Coronary artery (tissue), 2 donors: ENCODE measurements at regions not wholly inside any gene's neighbourhood (a gene's known extent, or its start where the extent isn't known, plus 50 kb on each side); places are given as distances from the start of the nearest gene placed in this dataset.
"Not testable (repeated sequence)": the region's sequence is repeated elsewhere in the genome, so short reads cannot be mapped to it uniquely, and the experiment has no call there.

Experiments used
- DNase-seq: peaks from one replicate; pipeline ENCODE4 v3.0.0-alpha.2; 2017; ENCODE audit warnings: low spot score
- H3K27ac ChIP-seq, 2 donors: fragments of 200-600 bp; sonication (generic); one replicate each; pipeline ENCODE4 v1.5.1; 2016 to 2019
- H3K4me3 ChIP-seq: fragments of 200-600 bp; sonication (generic); 2 replicates; pipeline ENCODE4 v1.5.1; 2016; ENCODE audit warnings: mild to moderate bottlenecking, moderate library complexity
- TF ChIP-seq, protein P1 (sequence below): fragments of 200-600 bp; sonication (generic); IDR thresholded peaks from one replicate; pipeline ENCODE4 v1.5.1; 2019; ENCODE audit warnings: antibody characterized with exemption

DNA sequence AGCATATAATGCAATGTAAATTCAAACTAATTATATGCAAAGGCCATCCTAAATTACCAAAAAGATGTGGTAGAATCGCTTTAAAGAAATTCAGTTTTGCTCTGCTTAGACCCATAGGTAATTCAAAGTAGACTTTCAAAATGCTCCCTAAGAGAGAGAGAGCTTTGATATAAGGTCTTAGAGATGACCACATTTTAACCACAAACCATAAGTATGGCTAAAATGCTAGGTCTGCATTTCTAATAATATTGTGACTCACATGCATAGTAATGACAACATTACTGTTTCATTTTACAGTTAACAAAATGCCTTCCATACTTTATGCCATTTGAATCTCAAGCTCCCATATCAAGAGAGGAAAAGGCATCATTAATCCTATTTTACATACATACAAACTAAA is 144.5 kb downstream of the RAD51AP2 start:
- TF ChIP-seq, protein P1, sequence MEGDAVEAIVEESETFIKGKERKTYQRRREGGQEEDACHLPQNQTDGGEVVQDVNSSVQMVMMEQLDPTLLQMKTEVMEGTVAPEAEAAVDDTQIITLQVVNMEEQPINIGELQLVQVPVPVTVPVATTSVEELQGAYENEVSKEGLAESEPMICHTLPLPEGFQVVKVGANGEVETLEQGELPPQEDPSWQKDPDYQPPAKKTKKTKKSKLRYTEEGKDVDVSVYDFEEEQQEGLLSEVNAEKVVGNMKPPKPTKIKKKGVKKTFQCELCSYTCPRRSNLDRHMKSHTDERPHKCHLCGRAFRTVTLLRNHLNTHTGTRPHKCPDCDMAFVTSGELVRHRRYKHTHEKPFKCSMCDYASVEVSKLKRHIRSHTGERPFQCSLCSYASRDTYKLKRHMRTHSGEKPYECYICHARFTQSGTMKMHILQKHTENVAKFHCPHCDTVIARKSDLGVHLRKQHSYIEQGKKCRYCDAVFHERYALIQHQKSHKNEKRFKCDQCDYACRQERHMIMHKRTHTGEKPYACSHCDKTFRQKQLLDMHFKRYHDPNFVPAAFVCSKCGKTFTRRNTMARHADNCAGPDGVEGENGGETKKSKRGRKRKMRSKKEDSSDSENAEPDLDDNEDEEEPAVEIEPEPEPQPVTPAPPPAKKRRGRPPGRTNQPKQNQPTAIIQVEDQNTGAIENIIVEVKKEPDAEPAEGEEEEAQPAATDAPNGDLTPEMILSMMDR: no peak
- no peak overlapping the region for H3K4me3 ChIP-seq
- DNase-seq: no peak
- no peak overlapping the region for H3K27ac ChIP-seq

DNA sequence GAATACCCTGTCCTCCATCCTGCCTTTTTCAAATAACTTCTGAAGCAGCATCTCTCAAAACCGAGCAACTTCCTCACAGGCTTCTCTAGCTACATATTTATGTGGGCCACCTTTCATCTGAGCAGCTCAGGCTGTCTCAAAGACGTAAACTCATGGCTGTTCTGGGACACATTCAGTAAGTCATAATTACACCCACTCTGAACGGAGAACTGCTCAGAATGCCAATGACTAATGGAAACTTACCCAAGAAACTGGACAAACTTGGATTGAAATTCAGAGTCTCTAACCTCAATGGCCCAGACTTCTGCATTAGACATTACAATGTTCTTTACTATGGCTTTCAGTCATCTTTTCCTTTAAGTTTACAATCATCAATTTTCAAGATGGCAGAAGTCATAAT is 145.2 kb downstream of the RAD51AP2 start:
- H3K4me3 ChIP-seq: no peak overlapping the region
- TF ChIP-seq, protein P1: no peak
- H3K27ac ChIP-seq: no peak overlapping the region
- no peak for DNase-seq

DNA sequence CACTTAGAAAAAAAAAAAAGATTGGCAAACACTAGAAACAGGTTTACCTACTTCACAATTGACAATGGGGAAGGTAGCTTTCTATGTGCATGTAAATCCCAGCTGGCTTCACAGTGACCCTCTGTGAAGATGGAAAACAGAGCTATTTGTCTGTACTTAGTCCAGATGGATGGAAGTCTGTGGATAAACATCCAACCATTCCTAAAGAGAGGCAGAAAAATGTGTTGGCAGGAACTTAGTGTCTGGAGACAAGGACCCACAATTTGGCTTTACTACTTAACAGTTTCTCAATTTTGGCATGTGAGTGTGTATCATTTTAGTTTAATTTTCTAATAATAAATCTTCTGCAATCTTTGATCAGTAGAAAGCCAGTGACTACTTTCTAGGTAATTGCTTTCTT is 154.4 kb downstream of the RAD51AP2 start:
- TF ChIP-seq, protein P1: no peak
- DNase-seq: no peak
- Histone ChIP-seq H3K27ac (no peak overlapping the region), H3K4me3 (no peak overlapping the region)

DNA sequence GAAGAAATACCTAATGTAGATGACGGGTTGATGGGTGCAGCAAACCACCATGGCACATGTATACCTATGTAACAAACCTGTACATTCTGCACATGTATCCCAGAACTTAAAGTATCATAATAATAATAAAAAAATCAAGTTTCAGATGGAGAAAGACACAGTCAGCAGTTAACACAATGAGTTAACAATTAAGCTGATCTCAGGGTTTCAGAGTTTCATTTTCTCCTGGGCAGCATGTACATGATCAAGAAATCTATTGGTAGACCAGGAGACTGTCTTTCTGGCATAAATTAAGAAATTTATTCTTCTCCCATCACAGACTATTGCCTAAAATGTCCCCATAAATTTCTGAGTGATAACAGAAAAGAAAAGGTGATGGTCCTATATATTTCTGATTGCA is 155.3 kb downstream of the RAD51AP2 start:
- TF ChIP-seq, protein P1: no peak
- no peak for DNase-seq
- H3K4me3 ChIP-seq: no peak overlapping the region
- H3K27ac ChIP-seq: no peak overlapping the region

DNA sequence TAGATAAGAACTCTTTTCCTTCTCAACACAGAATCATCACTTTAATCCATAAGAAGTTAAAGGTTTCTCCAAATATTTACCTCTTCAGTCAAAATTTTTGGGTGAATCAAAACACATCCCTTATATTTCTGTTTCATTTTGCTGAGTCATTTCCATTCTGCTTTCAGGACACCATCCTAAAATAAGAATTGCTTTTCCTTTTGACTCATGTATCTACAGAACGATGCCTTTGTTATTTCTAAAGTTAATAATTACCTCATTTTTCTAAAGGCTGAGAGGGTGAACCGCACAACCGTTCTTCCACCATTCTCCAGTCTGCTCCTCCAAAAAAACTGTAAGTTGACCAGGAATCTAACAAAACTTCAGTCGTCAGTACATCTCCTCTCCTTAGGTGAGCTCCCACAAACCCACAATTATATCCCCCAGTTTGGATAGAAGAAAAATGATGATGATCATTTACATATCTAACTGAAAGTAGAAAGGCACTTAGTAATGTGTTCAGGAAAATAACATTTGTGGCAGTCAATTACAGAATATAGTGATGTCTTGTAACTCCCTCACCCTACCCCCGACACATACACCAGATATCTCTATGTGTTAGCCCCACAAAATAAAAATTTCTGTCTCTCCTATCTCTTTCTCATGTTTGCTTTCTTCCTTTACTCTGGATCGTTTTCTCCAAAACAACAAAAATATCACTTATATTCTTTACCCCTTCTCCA is 162.5 kb downstream of the RAD51AP2 start:
- no peak for DNase-seq
- Histone ChIP-seq H3K4me3 (no peak overlapping the region), H3K27ac (no peak overlapping the region)
- TF ChIP-seq, protein P1: no peak

DNA sequence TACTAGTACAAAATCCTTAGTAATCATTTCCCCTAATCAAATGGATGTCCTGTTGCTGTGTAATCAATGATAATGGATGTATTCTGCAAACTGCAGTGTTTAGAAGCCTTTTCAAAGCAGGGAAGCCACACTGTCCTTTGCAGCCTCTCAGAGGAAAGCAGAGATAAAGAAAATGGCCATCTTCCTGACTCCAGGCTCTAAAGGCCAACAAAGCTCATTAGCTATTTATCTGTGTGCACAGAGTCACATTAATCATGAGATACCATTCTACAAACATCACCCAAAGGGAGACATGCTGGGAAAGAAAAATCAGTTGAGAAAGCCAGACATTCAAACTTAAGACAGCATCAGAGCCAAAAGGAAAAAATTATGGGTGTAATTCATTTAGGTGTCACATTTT is 165.0 kb downstream of the RAD51AP2 start:
- no peak overlapping the region for H3K27ac ChIP-seq
- no peak for DNase-seq
- H3K4me3 ChIP-seq: no peak overlapping the region
- TF ChIP-seq, protein P1: no peak

DNA sequence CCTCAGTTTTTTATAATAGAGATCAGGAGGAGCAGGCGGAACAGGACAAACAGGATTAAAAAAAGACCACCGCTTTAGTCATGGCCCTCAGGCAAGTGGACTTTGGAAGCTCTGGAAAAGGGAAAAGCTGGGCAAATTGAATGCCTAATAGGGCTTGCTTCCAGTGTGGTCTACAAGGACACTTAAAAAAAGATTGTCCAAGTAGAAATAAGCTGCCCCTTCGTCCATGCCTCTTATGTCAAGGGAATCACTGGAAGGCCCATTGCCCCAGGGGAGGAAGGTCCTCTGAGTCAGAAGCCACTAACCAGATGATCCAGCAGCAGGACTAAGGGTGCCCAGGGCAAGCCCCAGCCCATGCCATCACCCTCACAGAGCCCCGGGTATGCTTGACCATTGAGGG is 175.5 kb downstream of the RAD51AP2 start:
- DNase-seq, H3K27ac ChIP-seq, H3K4me3 ChIP-seq: not testable (repeated sequence)

DNA sequence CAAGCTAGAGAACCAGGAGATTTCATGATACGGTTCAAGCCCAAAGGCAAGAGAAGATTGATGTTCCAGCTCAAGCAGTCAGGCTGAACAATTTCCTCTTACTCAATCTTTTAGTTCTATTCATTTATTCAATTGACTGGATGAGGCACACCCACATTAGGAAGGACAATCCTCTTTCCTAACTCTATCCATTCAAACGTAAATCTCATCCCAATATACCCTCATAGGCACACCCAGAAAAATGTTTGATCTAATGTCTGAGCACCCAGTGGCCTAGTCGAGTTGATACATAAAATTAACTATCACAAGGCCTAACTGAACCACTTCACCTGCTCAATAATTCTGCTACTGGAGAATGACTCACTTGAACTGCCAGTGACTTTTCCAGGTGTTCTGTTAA is 180.7 kb downstream of the RAD51AP2 start:
- DNase-seq: no peak
- H3K27ac ChIP-seq: no peak overlapping the region
- TF ChIP-seq, protein P1: no peak
- H3K4me3 ChIP-seq: no peak overlapping the region
